ENCODE measurements at regions not wholly inside any gene's neighbourhood (a gene's known extent, or its start where the extent isn't known, plus 50 kb on each side); places are given as distances from the start of the nearest gene placed in this dataset.

DNA sequence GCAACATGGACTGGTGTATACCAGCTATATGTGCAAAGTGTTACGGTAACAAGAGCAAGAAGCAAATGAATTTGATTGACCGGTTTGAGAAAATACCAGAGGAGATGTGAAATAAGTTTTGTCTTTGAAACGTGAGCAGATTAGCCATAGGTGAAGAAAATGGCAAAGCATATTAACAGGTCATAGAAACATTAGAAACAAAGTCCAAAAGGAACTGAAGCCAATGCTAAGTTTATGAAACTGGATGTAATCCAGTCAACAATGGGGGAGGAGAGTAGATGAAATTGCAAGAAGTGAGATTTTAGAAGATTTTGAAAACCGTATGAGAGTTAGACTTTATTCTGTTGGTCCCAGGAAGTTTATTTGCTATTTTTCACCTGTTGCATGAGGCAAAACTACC is 1315.4 kb upstream of the CHAC2 start:
- TF ChIP-seq, protein P1, sequence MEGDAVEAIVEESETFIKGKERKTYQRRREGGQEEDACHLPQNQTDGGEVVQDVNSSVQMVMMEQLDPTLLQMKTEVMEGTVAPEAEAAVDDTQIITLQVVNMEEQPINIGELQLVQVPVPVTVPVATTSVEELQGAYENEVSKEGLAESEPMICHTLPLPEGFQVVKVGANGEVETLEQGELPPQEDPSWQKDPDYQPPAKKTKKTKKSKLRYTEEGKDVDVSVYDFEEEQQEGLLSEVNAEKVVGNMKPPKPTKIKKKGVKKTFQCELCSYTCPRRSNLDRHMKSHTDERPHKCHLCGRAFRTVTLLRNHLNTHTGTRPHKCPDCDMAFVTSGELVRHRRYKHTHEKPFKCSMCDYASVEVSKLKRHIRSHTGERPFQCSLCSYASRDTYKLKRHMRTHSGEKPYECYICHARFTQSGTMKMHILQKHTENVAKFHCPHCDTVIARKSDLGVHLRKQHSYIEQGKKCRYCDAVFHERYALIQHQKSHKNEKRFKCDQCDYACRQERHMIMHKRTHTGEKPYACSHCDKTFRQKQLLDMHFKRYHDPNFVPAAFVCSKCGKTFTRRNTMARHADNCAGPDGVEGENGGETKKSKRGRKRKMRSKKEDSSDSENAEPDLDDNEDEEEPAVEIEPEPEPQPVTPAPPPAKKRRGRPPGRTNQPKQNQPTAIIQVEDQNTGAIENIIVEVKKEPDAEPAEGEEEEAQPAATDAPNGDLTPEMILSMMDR (IDR thresholded peaks at IDR 0.05; ENCODE audit: unreplicated experiment): no peak
- H3K27ac Mint-ChIP-seq: no peak overlapping the region
- H3K9me3 Mint-ChIP-seq (ENCODE audit: low read depth): no peaks in the 10 kb centered on the region
- DNase-seq (ENCODE audit: low spot score, unreplicated experiment): no peak
- peaks cover 4% of the 10 kb centered on the region for H3K4me1 Mint-ChIP-seq (ENCODE audit: low read depth)
- H3K36me3 Mint-ChIP-seq (ENCODE audit: insufficient read depth): no peaks in the 10 kb centered on the region
- H3K4me3 Mint-ChIP-seq (ENCODE audit: low read depth): no peak overlapping the region
- H3K27me3 Mint-ChIP-seq: no peaks in the 10 kb centered on the region

DNA sequence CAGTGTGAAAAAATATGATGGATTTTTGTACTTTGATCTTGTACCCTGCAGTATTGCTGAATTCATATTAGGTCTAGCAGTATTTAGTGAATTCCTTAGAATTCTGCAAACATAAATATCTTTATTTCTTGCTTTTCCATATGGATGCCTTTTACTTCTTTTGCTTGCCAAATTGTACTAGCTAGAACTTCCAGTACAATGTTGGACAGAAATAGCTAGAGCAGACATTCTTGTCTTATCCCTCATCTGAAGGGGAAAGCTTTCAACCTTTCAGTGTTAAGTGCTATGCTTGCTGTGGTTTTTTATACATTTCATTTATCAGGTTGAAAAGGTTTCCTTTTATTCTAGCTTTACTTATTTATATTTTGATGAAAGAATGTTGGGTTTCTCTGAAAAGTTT is 1321.9 kb upstream of the CHAC2 start:
- DNase-seq (ENCODE audit: low spot score, unreplicated experiment): no peak
- Mint-ChIP-seq H3K27ac (no peak overlapping the region), H3K4me3 (ENCODE audit: low read depth) (no peak overlapping the region), H3K27me3 (no peaks in the 10 kb centered on the region), H3K9me3 (ENCODE audit: low read depth) (no peaks in the 10 kb centered on the region), H3K36me3 (ENCODE audit: insufficient read depth) (no peaks in the 10 kb centered on the region), H3K4me1 (ENCODE audit: low read depth) (no peaks in the 10 kb centered on the region)
- TF ChIP-seq, protein P1 (IDR thresholded peaks at IDR 0.05; ENCODE audit: unreplicated experiment): no peak

DNA sequence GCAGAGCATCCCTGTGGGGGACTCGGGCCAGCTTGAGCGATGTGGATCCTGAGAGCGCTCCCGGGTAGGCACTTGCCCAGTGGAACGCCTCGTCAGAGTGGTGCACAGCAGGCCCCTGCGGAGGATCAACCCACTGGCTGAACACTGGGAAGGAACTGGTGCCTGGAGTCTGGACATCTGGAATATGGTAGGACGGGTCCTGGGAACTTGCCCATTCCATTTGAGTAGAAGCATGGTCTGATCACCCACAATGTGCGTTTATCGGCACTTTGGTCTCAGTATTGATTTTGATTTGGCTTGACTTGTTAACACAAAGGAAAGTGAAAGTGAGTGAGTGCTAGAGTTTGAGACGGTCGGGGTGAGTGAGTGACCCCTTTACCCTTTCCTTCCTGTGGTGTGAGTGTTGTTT is 1336.2 kb upstream of the CHAC2 start:
- Mint-ChIP-seq H3K27ac (no peak overlapping the region), H3K27me3 (no peaks in the 10 kb centered on the region), H3K4me3 (ENCODE audit: low read depth) (no peak overlapping the region), H3K36me3 (ENCODE audit: insufficient read depth) (no peaks in the 10 kb centered on the region), H3K4me1 (ENCODE audit: low read depth) (peaks cover 2% of the 10 kb centered on the region), H3K9me3 (ENCODE audit: low read depth) (no peaks in the 10 kb centered on the region)
- TF ChIP-seq, protein P1 (IDR thresholded peaks at IDR 0.05; ENCODE audit: unreplicated experiment): no peak
- no peak for DNase-seq (ENCODE audit: low spot score, unreplicated experiment)

DNA sequence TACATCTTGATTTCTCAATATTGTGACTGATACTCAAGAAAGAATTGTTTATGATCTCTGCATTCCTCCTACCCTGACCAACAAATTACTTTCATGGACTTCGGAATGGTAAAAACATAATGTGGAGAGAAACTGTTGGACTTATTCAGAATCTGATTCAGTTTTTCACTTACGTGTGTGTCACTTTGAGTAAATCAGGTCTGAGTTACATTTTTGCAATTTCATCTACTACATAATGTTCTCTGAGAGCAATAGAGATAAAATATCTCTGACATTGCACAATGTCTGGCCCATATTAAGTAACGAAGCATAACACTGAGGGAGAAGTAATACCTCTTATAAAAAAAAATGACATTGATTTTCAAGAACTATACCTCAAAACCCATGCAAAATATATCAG is 1337.9 kb upstream of the CHAC2 start:
- no peak overlapping the region for H3K4me3 Mint-ChIP-seq (ENCODE audit: low read depth)
- no peaks in the 10 kb centered on the region for H3K36me3 Mint-ChIP-seq (ENCODE audit: insufficient read depth)

DNA sequence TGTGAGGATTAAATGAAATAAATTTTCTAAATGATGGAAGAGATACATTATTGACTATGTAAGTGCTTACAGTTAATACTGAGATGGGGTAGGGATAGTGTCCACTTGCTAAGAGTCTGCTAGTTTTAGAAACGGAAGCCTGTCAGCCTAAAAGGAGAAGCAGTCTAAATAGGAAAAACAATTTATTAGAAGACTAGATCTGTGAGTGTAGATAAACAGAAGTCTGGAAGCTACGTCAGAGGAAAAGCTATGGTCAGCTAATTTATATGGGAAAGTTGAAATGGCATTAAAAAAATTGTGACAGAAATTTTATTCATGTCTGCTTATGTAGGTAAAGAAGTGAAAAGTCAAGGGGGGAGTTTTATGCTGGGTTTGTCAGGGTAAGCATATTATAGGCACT is 1338.4 kb upstream of the CHAC2 start:
- Mint-ChIP-seq H3K4me1 (ENCODE audit: low read depth) (peaks cover 6% of the 10 kb centered on the region), H3K27me3 (no peaks in the 10 kb centered on the region), H3K36me3 (ENCODE audit: insufficient read depth) (no peaks in the 10 kb centered on the region), H3K9me3 (ENCODE audit: low read depth) (no peaks in the 10 kb centered on the region), H3K4me3 (ENCODE audit: low read depth) (no peak overlapping the region), H3K27ac (no peak overlapping the region)
- no peak for DNase-seq (ENCODE audit: low spot score, unreplicated experiment)
- TF ChIP-seq, protein P1 (IDR thresholded peaks at IDR 0.05; ENCODE audit: unreplicated experiment): no peak

More for the DNA sequence above, 1337.9 kb upstream of the CHAC2 start:
- H3K4me1 Mint-ChIP-seq (ENCODE audit: low read depth): peaks cover 6% of the 10 kb centered on the region
- H3K9me3 Mint-ChIP-seq (ENCODE audit: low read depth): no peaks in the 10 kb centered on the region
- no peaks in the 10 kb centered on the region for H3K27me3 Mint-ChIP-seq
- no peak for DNase-seq (ENCODE audit: low spot score, unreplicated experiment)
- no peak overlapping the region for H3K27ac Mint-ChIP-seq
- TF ChIP-seq, protein P1 (IDR thresholded peaks at IDR 0.05; ENCODE audit: unreplicated experiment): no peak

Data from progenitor cell of endocrine pancreas (in vitro differentiated cells).